Cardiac muscle cell (in vitro differentiated cells and primary cell): ENCODE measurements at regions not wholly inside any gene's neighbourhood (a gene's known extent, or its start where the extent isn't known, plus 50 kb on each side); places are given as distances from the start of the nearest gene placed in this dataset.

Experiments
- DNase-seq, 2 donors: peaks; one replicate each; pipeline versions ENCODE4 v3.0.0 to v3.0.0-alpha.2; 2010 to 2017; ENCODE audit warnings: low read depth in 1 of 2, low spot score in 1 of 2
- H3K27ac ChIP-seq: fragments of 200-600 bp; sonication (generic); 2 replicates; pipeline ENCODE4 v1.5.1; 2016
- H3K27me3 ChIP-seq: fragments of 200-600 bp; sonication (generic); 2 replicates; pipeline ENCODE4 v1.6.0; 2016; ENCODE audit warnings: control low read depth
- H3K36me3 ChIP-seq: fragments of 200-600 bp; sonication (generic); 2 replicates; pipeline ENCODE4 v1.5.1; 2016; ENCODE audit warnings: control low read depth
- H3K4me1 ChIP-seq: fragments of 200-600 bp; sonication (generic); 2 replicates; pipeline ENCODE4 v1.8.1; 2017; ENCODE audit warnings: low read depth, mild to moderate bottlenecking, mixed run types
- H3K4me3 ChIP-seq: fragments of 200-600 bp; sonication (generic); 2 replicates; pipeline ENCODE4 v1.5.1; 2016; ENCODE audit warnings: mild to moderate bottlenecking
- H3K9me3 ChIP-seq: fragments of 200-600 bp; sonication (generic); 2 replicates; pipeline ENCODE4 v1.5.1; 2017; ENCODE audit warnings: low read depth, mild to moderate bottlenecking, control low read depth
- TF ChIP-seq, protein P1 (sequence below): IDR thresholded peaks from 2 replicates; pipeline ENCODE4 v1.5.1; 2012; ENCODE audit warnings: low read depth, mild to moderate bottlenecking, low read length

DNA sequence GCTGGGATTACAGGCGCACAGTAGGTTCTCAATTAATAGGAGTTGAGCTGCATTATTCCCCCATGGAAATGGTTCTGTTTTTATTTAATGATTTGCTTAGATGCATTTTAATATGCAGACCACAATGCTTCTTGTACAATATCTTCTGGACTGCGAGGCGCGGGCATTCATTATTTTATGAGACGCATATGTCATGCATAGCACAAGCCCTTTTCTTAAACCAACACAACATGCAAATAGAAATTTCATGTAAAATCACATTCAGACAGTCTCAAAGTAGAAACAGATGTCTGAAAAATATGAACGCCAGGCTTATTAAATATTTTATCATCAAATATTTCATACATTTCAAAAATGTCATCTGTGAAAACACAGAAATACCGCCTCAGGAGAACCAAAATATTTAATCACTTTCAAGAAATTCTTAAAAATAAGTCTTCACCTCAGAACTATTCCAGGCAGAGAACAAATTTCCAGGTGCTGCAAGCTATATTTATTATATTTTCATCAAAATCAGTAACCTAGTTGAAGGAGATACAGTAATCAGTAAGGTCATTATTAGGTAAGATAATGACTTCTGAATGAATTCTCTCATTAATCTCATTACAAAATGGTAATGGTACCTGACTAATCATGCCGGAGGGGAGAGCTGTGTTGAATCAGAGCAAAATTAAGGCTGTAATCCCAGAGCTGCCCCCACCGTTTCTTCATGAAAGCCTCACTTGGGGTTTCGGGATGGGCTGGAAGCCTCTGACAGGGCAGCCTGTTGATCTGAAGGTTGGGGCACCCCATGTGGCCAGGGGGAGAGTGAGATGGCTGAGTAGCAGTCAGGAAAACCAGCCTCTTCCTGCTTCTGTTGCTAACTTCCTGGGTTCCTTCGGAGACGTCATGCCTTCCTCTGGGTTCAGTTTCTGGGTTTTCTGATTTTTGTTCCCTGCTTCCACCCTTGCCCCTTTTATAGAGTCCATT, 133.9 kb upstream of the ZNF618 start:
- TF ChIP-seq, protein P1, sequence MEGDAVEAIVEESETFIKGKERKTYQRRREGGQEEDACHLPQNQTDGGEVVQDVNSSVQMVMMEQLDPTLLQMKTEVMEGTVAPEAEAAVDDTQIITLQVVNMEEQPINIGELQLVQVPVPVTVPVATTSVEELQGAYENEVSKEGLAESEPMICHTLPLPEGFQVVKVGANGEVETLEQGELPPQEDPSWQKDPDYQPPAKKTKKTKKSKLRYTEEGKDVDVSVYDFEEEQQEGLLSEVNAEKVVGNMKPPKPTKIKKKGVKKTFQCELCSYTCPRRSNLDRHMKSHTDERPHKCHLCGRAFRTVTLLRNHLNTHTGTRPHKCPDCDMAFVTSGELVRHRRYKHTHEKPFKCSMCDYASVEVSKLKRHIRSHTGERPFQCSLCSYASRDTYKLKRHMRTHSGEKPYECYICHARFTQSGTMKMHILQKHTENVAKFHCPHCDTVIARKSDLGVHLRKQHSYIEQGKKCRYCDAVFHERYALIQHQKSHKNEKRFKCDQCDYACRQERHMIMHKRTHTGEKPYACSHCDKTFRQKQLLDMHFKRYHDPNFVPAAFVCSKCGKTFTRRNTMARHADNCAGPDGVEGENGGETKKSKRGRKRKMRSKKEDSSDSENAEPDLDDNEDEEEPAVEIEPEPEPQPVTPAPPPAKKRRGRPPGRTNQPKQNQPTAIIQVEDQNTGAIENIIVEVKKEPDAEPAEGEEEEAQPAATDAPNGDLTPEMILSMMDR, result no peak
- no peaks in the 10 kb centered on the region for H3K27me3 ChIP-seq
- no peak overlapping the region for H3K4me3 ChIP-seq
- H3K4me1 ChIP-seq, result no peaks in the 10 kb centered on the region
- no peaks in the 10 kb centered on the region for H3K36me3 ChIP-seq
- no peaks in the 10 kb centered on the region for H3K9me3 ChIP-seq
- H3K27ac ChIP-seq, result no peak overlapping the region
- no peak for DNase-seq

DNA sequence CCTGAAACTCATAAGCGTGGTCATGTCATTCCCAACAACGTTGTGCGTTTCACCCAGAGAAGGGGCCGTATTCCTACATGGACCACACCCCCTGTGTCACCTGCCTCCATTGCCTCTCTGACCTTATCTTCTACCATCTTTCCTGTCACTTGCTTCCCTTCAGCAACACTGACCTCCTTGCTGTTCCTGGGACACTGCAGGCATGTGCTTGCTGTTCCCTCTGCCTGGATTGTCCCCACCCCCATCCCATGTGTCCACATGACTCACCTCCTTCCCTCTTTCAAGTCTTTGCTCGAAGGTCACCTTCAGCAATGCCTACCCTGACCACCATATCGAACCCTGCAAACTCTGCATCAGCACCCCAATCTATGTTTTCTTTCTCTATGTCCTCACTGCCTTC, 133.2 kb upstream of the ZNF618 start:
- H3K27ac ChIP-seq, result no peak overlapping the region
- no peak overlapping the region for H3K4me3 ChIP-seq
- H3K27me3 ChIP-seq, result no peaks in the 10 kb centered on the region
- no peak for DNase-seq
- TF ChIP-seq, protein P1, result no peak
- no peaks in the 10 kb centered on the region for H3K9me3 ChIP-seq
- H3K36me3 ChIP-seq, result no peaks in the 10 kb centered on the region
- no peaks in the 10 kb centered on the region for H3K4me1 ChIP-seq

DNA sequence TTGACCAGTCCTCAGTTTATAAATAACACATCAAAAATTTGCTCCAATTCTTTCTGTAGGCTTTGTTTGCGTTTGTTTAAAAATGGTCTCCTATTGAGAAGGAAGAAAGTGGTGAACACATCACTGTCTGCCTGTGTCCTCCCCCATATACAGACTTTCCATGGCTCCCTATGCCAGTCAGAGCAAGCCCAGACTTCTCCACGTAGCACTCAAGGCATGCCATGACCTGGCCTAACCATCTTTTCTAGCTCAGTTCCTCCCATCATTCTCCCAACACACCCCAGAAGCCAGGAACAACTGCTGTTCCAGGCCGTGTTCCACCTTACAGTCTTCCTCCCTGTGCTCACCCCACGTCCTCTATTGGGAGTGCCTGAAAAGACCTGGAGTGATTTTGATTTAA, 129.6 kb upstream of the ZNF618 start:
- no peak overlapping the region for H3K4me3 ChIP-seq
- no peak for DNase-seq
- no peak overlapping the region for H3K27ac ChIP-seq
- no peaks in the 10 kb centered on the region for H3K4me1 ChIP-seq
- no peaks in the 10 kb centered on the region for H3K9me3 ChIP-seq
- no peaks in the 10 kb centered on the region for H3K36me3 ChIP-seq
- H3K27me3 ChIP-seq, result no peaks in the 10 kb centered on the region
- TF ChIP-seq, protein P1, result no peak

DNA sequence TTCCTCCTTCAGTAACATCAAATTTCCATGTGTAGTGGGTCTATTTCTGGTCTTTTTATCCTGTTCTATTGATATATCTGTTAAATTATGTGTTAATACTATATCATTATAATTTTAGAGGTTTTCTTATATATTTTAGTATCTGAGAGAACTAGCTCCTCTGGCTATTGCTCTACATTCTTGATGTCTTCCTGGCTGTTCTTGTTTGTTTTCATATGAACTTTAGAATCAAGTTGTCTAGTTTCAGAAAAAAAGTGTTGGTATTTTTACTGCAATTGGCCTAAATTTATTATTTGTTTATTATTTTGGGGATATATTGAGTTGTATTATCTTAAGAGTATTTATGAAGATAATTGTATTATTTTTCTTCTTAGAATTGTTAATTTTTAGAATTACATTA, 128.0 kb upstream of the ZNF618 start:
- H3K4me3 ChIP-seq, result no peak overlapping the region
- H3K4me1 ChIP-seq, result no peaks in the 10 kb centered on the region
- DNase-seq, result no peak
- no peaks in the 10 kb centered on the region for H3K27me3 ChIP-seq
- H3K27ac ChIP-seq, result no peak overlapping the region
- TF ChIP-seq, protein P1, result no peak
- H3K36me3 ChIP-seq, result no peaks in the 10 kb centered on the region
- no peaks in the 10 kb centered on the region for H3K9me3 ChIP-seq

DNA sequence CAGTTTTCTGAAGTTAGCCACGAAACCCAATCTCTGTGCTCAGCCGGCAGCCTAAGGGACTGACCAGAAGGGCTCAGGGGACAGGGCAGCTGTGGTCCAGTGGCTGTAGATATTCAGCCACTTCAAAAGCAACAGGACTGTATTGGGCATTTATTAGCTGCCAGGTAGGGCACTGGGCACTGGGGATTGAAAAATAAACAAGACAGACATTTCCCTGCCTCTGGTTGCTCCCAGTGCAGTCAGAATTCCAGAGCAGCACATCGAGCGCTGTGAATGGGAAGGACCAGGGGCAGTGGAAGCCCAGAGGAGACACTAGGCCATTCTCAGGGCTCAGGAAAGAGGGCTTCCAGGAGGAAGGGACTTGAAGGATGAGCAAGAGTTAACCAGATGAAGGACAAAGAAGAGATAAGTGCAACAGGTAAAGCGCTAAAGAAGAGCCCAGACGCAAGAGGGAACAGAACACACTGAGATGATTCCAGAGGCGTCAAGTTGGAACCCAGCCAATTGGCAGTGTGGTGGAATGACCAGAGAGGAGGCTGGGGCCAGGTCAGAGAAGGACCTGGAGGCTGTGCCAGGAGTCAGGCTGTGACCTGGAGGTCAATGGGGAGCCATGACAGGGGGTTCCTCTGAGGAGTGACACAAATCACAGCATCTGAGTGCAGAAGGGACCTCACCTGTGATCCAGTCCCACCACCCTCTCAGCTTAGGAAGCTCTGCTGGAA, 122.5 kb upstream of the ZNF618 start:
- TF ChIP-seq, protein P1, result no peak
- Histone ChIP-seq H3K4me3 (no peak overlapping the region), H3K9me3 (no peaks in the 10 kb centered on the region), H3K27me3 (no peaks in the 10 kb centered on the region), H3K4me1 (no peaks in the 10 kb centered on the region), H3K27ac (no peak overlapping the region), H3K36me3 (no peaks in the 10 kb centered on the region)
- no peak for DNase-seq
